Neural cell (in vitro differentiated cells): ENCODE measurements at regions not wholly inside any gene's neighbourhood (a gene's known extent, or its start where the extent isn't known, plus 50 kb on each side); places are given as distances from the start of the nearest gene placed in this dataset.
A peak's percentile ranks its signal among the peaks of the same experiment; 100 is the strongest.

ENCODE experiments used
- H2AFZ ChIP-seq: fragments of 200-600, 300-800 bp; sonication (generic), shearing (Covaris generic); 2 replicates; pipeline ENCODE4 v1.6.0; 2014; ENCODE audit warnings: low read depth, mild to moderate bottlenecking, antibody characterized with exemption, low read length, moderate library complexity
- H3F3A ChIP-seq: fragments of 200-600 bp; shearing (Covaris generic); 2 replicates; pipeline ENCODE4 v1.6.1; 2016; ENCODE audit warnings: mild to moderate bottlenecking, moderate library complexity, mixed read lengths, antibody characterized with exemption, low read length; ENCODE audit not compliant: insufficient read depth, poor library complexity, severe bottlenecking
- H3K27ac ChIP-seq: fragments of 200-600, 300-800 bp; sonication (generic), shearing (Covaris generic); 2 replicates; pipeline ENCODE4 v1.5.1; 2014; ENCODE audit warnings: mild to moderate bottlenecking, low read length, moderate library complexity
- H3K27me3 ChIP-seq: fragments of 300-800, 200-600 bp; sonication (generic), shearing (Covaris generic); 2 replicates; pipeline ENCODE4 v1.6.0; 2014; ENCODE audit warnings: mild to moderate bottlenecking, low read depth, low read length, moderate library complexity; ENCODE audit not compliant: insufficient read depth
- H3K36me3 ChIP-seq: fragments of 300-800, 200-600 bp; sonication (generic), shearing (Covaris generic); 2 replicates; pipeline ENCODE4 v1.5.1; 2014; ENCODE audit warnings: mild to moderate bottlenecking, antibody characterized with exemption, low read length, moderate library complexity; ENCODE audit not compliant: insufficient read depth
- H3K4me2 ChIP-seq: fragments of 300-800, 200-600 bp; sonication (generic), shearing (Covaris generic); 2 replicates; pipeline ENCODE4 v1.6.0; 2014; ENCODE audit warnings: mild to moderate bottlenecking, low read length
- H3K4me3 ChIP-seq: fragments of 300-800, 200-600 bp; sonication (generic), shearing (Covaris generic); 2 replicates; pipeline ENCODE4 v1.5.1; 2014; ENCODE audit warnings: mild to moderate bottlenecking, low read length, moderate library complexity
- H3K79me2 ChIP-seq: fragments of 200-600 bp; shearing (Covaris generic); replicated peaks from 2 replicates; pipeline ENCODE4 v1.6.0; 2014; ENCODE audit warnings: mild to moderate bottlenecking, low read length, moderate library complexity; ENCODE audit not compliant: insufficient read depth
- H3K9ac ChIP-seq: fragments of 300-800, 200-600 bp; sonication (generic), shearing (Covaris generic); 2 replicates; pipeline ENCODE4 v1.6.1; 2016; ENCODE audit warnings: mild to moderate bottlenecking, low read length, mixed read lengths
- H3K9me2 ChIP-seq: fragments of 200-600 bp; shearing (Covaris generic); 2 replicates; pipeline ENCODE4 v1.6.1; 2016; ENCODE audit warnings: mild to moderate bottlenecking, low read length, mixed read lengths; ENCODE audit not compliant: insufficient read depth
- H3K9me3 ChIP-seq: fragments of 200-600, 300-800 bp; sonication (generic), shearing (Covaris generic); 2 replicates; pipeline ENCODE4 v1.6.1; 2016; ENCODE audit warnings: mild to moderate bottlenecking, mixed run types, low read length, moderate library complexity, mixed read lengths
- H4K20me1 ChIP-seq: fragments of 200-600 bp; shearing (Covaris generic); 2 replicates; pipeline ENCODE4 v1.6.1; 2016; ENCODE audit warnings: mild to moderate bottlenecking, mixed run types; ENCODE audit not compliant: insufficient read depth
- CTCF ChIP-seq: fragments of 450-650 bp; IDR thresholded peaks from 2 replicates; pipeline ENCODE4 v1.5.1; 2014; ENCODE audit warnings: antibody characterized with exemption, mild to moderate bottlenecking, moderate library complexity; ENCODE audit not compliant: poor library complexity, severe bottlenecking
- EP300 ChIP-seq: fragments of 450-650 bp; conservative IDR thresholded peaks from 2 replicates; pipeline ENCODE4 v1.6.1; 2014; ENCODE audit warnings: antibody characterized with exemption, mild to moderate bottlenecking, moderate library complexity; ENCODE audit not compliant: poor library complexity, severe bottlenecking
- EZH2 ChIP-seq: fragments of 200-600, 300-800 bp; shearing (Covaris generic), sonication (generic); IDR thresholded peaks from 2 replicates; pipeline ENCODE4 v1.6.1; 2014; ENCODE audit warnings: antibody characterized with exemption, low read length, borderline replicate concordance, mild to moderate bottlenecking; ENCODE audit not compliant: insufficient read depth, poor library complexity, severe bottlenecking
- MXI1 ChIP-seq: fragments of 450-650 bp; conservative IDR thresholded peaks from 2 replicates; pipeline ENCODE4 v1.6.1; 2014; ENCODE audit warnings: antibody characterized with exemption, mild to moderate bottlenecking; ENCODE audit not compliant: poor library complexity, severe bottlenecking
- POLR2AphosphoS5 ChIP-seq: IDR thresholded peaks from 2 replicates; pipeline ENCODE4 v1.6.1; 2012
- RAD21 ChIP-seq: fragments of 450-650 bp; conservative IDR thresholded peaks from 2 replicates; pipeline ENCODE4 v1.6.1; 2014; ENCODE audit warnings: antibody characterized with exemption, mild to moderate bottlenecking, moderate library complexity
- REST ChIP-seq: IDR thresholded peaks from 2 replicates; pipeline ENCODE4 v1.6.1; 2012; ENCODE audit warnings: borderline replicate concordance
- SMC3 ChIP-seq: fragments of 450-650 bp; conservative IDR thresholded peaks from 2 replicates; pipeline ENCODE4 v1.6.1; 2014; ENCODE audit warnings: antibody characterized with exemption, mild to moderate bottlenecking, moderate library complexity; ENCODE audit not compliant: poor library complexity
- TAF1 ChIP-seq: IDR thresholded peaks from 2 replicates; pipeline ENCODE4 v1.6.1; 2012; ENCODE audit warnings: low read depth

GRCh38 chr1:13956393-13956792 lies 256.4 kb downstream of the PRDM2 start:
- Histone ChIP-seq H3K9ac (no peak overlapping the region), H4K20me1 (no peaks in the 10 kb centered on the region), H2AFZ (no peak overlapping the region), H3F3A (no peaks in the 10 kb centered on the region), H3K4me2 (no peak overlapping the region), H3K36me3 (no peaks in the 10 kb centered on the region), H3K4me3 (no peak overlapping the region), H3K27me3 (no peaks in the 10 kb centered on the region), H3K9me2 (no peaks in the 10 kb centered on the region), H3K27ac (no peak overlapping the region), H3K79me2 (no peaks in the 10 kb centered on the region), H3K9me3 (no peaks in the 10 kb centered on the region)
- no peak for TF ChIP-seq EP300
- TF ChIP-seq TAF1 = no peak
- TF ChIP-seq MXI1 = no peak
- TF ChIP-seq POLR2AphosphoS5 = no peak
- TF ChIP-seq RAD21 = no peak
- TF ChIP-seq SMC3 = no peak
- TF ChIP-seq EZH2 = no peak
- no peak for TF ChIP-seq REST
- TF ChIP-seq CTCF = no peak

GRCh38 chr1:13960375-13960987 lies 260.5 kb downstream of the PRDM2 start:
- no peak overlapping the region for H3K4me3 ChIP-seq
- H3K79me2 ChIP-seq = no peaks in the 10 kb centered on the region
- no peaks in the 10 kb centered on the region for H3K36me3 ChIP-seq
- H2AFZ ChIP-seq = no peak overlapping the region
- TF ChIP-seq RAD21 (peak; percentile 98), REST (no peak), SMC3 (peak; percentile 99), CTCF (peak; percentile 97)
- H3K27ac ChIP-seq = no peak overlapping the region
- H3K9me3 ChIP-seq = peaks cover 3% of the 10 kb centered on the region
- H3K27me3 ChIP-seq = no peaks in the 10 kb centered on the region
- H3K4me2 ChIP-seq = no peak overlapping the region
- H3K9me2 ChIP-seq = no peaks in the 10 kb centered on the region
- H4K20me1 ChIP-seq = no peaks in the 10 kb centered on the region
- no peaks in the 10 kb centered on the region for H3F3A ChIP-seq
- no peak overlapping the region for H3K9ac ChIP-seq
